ENCODE measurements at regions not wholly inside any gene's neighbourhood (a gene's known extent, or its start where the extent isn't known, plus 50 kb on each side); places are given as distances from the start of the nearest gene placed in this dataset.

DNA sequence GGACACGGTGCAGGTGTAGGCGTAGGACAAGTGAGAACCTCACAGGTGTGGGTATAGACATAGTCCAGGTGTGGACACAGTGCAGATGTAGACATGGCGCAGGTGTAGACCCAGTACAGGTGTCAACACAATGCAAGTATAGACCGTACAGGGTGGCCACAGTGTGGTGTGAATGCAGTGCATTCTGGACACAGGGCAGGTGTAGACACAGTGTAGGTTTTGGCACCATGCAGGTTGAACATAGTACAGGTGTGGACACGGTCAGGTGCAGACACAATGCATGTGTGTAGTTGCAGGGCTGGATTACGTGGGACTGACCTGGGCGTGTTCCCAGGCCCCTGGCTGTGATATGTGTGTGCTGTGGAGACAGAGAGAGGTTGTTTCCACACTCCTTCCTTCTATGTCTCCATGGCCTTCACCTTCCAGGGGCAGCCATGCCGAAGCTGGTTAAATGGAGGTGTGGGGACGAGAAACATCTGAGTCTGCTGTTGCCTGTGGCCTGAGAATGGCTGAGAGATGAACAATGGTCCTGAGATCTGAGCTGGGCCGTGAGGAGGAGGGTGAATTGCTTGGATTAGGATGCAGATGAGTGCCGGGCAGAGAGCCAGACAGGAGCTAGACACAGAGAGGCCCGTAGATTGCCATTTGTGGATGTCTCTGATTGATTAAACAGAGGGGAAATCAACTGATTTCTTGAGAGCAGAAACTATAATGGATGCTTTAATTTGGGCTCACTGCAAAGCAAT is 343.9 kb upstream of the SHH start:
- FAIRE-seq = no peak

DNA sequence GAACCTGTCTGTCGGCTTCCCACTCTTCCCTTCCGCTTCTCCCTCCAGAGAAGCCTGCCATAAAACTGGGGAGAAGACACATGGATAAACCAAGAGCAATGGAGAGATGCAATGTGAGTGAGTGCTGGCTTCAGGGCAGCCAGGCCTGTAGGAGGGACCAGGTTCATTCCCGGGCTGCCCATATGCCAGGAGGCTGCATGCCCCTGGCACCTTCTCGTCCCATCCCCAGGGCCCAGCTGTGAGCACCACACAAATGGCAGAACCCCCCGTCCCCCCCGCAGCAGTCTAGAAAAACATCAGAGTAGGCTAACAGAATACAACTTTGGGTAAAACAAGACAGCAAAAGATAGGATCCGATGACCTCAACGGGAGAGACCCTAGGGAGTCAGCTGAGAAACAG is 341.3 kb upstream of the SHH start:
- peak in 2 of 5 donors; percentile 0 to 52 for DNase-seq
- TF ChIP-seq, protein P1, sequence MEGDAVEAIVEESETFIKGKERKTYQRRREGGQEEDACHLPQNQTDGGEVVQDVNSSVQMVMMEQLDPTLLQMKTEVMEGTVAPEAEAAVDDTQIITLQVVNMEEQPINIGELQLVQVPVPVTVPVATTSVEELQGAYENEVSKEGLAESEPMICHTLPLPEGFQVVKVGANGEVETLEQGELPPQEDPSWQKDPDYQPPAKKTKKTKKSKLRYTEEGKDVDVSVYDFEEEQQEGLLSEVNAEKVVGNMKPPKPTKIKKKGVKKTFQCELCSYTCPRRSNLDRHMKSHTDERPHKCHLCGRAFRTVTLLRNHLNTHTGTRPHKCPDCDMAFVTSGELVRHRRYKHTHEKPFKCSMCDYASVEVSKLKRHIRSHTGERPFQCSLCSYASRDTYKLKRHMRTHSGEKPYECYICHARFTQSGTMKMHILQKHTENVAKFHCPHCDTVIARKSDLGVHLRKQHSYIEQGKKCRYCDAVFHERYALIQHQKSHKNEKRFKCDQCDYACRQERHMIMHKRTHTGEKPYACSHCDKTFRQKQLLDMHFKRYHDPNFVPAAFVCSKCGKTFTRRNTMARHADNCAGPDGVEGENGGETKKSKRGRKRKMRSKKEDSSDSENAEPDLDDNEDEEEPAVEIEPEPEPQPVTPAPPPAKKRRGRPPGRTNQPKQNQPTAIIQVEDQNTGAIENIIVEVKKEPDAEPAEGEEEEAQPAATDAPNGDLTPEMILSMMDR (IDR thresholded peaks at IDR 0.05; ENCODE audit: borderline replicate concordance, extremely low read depth, insufficient read depth) = no peak
- Histone ChIP-seq H3K27ac (ENCODE audit: low read depth in 2 of 2, low read length in 2 of 2) (no peak overlapping the region), H3K4me1 (ENCODE audit: control insufficient read depth in 2 of 3, insufficient read depth in 2 of 3, low read depth in 1 of 3, low read length in 3 of 3) (peaks cover 0 to 7% (median 0%) of the 10 kb centered on the region in 3 donors), H3K4me3 (ENCODE audit: low read length in 3 of 3) (no peak overlapping the region), H3K9ac (ENCODE audit: low read length in 3 of 3) (no peak overlapping the region), H3K9me3 (ENCODE audit: control insufficient read depth in 2 of 3, insufficient read depth in 1 of 3, low read length in 3 of 3) (no peaks in the 10 kb centered on the region), H3K27me3 (ENCODE audit: control insufficient read depth, insufficient read depth, low read length) (no peaks in the 10 kb centered on the region), H3K36me3 (ENCODE audit: control insufficient read depth in 2 of 3, insufficient read depth in 3 of 3, low read length in 3 of 3) (no peaks in the 10 kb centered on the region)
- intact Hi-C loops (cut with DNase I) = no loop called here
- FAIRE-seq = no peak

More for the DNA sequence above, 343.9 kb upstream of the SHH start:
- TF ChIP-seq, protein P1 (IDR thresholded peaks at IDR 0.05; ENCODE audit: borderline replicate concordance, extremely low read depth, insufficient read depth) = no peak
- Histone ChIP-seq H3K36me3 (ENCODE audit: control insufficient read depth in 2 of 3, insufficient read depth in 3 of 3, low read length in 3 of 3) (no peaks in the 10 kb centered on the region), H3K27me3 (ENCODE audit: control insufficient read depth, insufficient read depth, low read length) (no peaks in the 10 kb centered on the region), H3K9ac (ENCODE audit: low read length in 3 of 3) (no peak overlapping the region), H3K4me3 (ENCODE audit: low read length in 3 of 3) (no peak overlapping the region), H3K4me1 (ENCODE audit: control insufficient read depth in 2 of 3, insufficient read depth in 2 of 3, low read depth in 1 of 3, low read length in 3 of 3) (peaks cover 0 to 7% (median 0%) of the 10 kb centered on the region in 3 donors), H3K9me3 (ENCODE audit: control insufficient read depth in 2 of 3, insufficient read depth in 1 of 3, low read length in 3 of 3) (no peaks in the 10 kb centered on the region), H3K27ac (ENCODE audit: low read depth in 2 of 2, low read length in 2 of 2) (no peak overlapping the region)
- intact Hi-C loops (cut with DNase I) = no loop called here
- no peak for DNase-seq

DNA sequence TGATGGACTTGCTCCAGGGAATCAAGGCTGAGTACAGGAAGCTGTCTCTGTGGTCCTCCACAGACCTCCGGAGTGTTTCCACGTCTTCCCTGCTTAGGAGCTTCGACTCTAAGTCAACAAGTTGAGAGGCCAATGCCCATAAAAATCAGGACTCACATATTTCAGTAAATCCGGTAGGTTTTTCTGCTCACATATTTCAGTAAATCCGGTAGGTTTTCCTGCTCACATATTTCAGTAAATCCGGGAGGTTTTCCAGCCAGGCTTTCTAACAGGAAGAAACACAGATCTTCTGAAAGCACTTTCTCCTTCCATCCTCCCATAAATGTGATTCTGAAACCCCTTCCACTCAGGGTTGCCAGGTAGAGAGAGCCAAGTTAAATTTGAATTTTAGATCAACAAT is 340.1 kb upstream of the SHH start:
- Histone ChIP-seq H3K9me3 (ENCODE audit: control insufficient read depth in 2 of 3, insufficient read depth in 1 of 3, low read length in 3 of 3) (no peaks in the 10 kb centered on the region), H3K36me3 (ENCODE audit: control insufficient read depth in 2 of 3, insufficient read depth in 3 of 3, low read length in 3 of 3) (no peaks in the 10 kb centered on the region), H3K4me1 (ENCODE audit: control insufficient read depth in 2 of 3, insufficient read depth in 2 of 3, low read depth in 1 of 3, low read length in 3 of 3) (peaks cover 0 to 7% (median 0%) of the 10 kb centered on the region in 3 donors), H3K9ac (ENCODE audit: low read length in 3 of 3) (no peak overlapping the region), H3K27ac (ENCODE audit: low read depth in 2 of 2, low read length in 2 of 2) (no peak overlapping the region), H3K4me3 (ENCODE audit: low read length in 3 of 3) (no peak overlapping the region), H3K27me3 (ENCODE audit: control insufficient read depth, insufficient read depth, low read length) (no peaks in the 10 kb centered on the region)
- intact Hi-C loops (cut with DNase I) = no loop called here
- FAIRE-seq (no peak), DNase-seq (peak in 3 of 5 donors; percentile 2 to 36 (median 25))
- TF ChIP-seq, protein P1 (IDR thresholded peaks at IDR 0.05; ENCODE audit: borderline replicate concordance, extremely low read depth, insufficient read depth) = no peak

Measured in kidney (tissue), 13 donors.